ENCODE measurements at regions not wholly inside any gene's neighbourhood (a gene's known extent, or its start where the extent isn't known, plus 50 kb on each side); places are given as distances from the start of the nearest gene placed in this dataset.

DNA sequence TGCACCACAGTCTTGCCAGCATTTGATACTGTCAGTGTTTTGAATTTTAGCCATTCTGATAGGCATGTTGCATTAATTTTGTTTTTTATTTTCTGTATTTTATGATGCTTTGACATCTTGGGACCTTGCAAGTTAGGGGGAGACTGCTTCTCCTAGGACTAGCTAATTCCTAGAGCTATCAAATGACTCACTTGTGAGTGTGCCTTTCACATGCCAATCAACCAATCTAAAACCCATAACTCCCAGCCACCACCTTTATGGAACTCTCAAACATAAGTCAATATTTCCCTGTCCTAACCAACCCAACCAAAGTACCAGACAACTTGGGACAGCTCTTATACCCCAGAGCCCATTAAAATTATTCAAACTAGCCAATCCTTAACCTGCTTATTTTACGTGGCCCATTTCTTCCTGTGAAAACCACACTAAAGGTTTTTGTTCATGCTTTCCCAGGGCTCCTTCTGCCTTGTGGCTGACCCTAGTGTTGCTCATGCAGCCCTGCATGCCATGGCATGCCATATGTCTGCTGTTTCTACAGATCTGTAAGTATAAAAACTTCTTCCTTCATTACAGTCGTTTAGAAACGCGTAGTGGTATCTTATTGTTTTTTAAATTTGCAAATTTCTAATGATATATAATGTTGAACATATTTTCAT lies 230.1 kb downstream of the GPD2 start:
- DNase-seq (ENCODE audit: low spot score) (no peak), ATAC-seq (no peak), FAIRE-seq (no peak)
- POLR2A ChIA-PET: no interaction called here
- no TSS peak for BruUV-seq (replicated peaks)
- no peaks in the 10 kb centered on the region for H3K79me2 ChIP-seq (ENCODE audit: insufficient read depth, low read length)
- CTCF ChIA-PET (ENCODE audit: low intra/inter-chr PET ratio, low total read pairs): no interaction called here
- H3K4me3 ChIP-seq (replicated peaks in 1 of 3; ENCODE audit: insufficient read depth in 1 of 3, low read depth in 2 of 3, low read length in 3 of 3): no peak overlapping the region
- H3K36me3 ChIP-seq (replicated peaks in 1 of 2; ENCODE audit: control insufficient read depth in 1 of 2, insufficient read depth in 2 of 2, low read length in 2 of 2): no peaks in the 10 kb centered on the region
- no peaks in the 10 kb centered on the region for H3K4me1 ChIP-seq (ENCODE audit: insufficient read depth, low read length)
- peaks cover 57% of the 10 kb centered on the region for H3K9me3 ChIP-seq (ENCODE audit: low read length)
- in situ Hi-C loops (cut with HindIII; ENCODE audit: extremely low pct_ligation_motif_present, low pct_unique_long_range_greater_than_20kb): no loop called here
- no peaks in the 10 kb centered on the region for H3K27me3 ChIP-seq (ENCODE audit: control insufficient read depth in 1 of 2, insufficient read depth in 2 of 2, low read length in 2 of 2)
- intact Hi-C loops (cut with micrococcal nuclease; ENCODE audit: unreplicated experiment): no loop called here
- H2AFZ ChIP-seq (ENCODE audit: low read length): no peak overlapping the region
- no peak overlapping the region for H3K4me2 ChIP-seq (ENCODE audit: low read depth, low read length)
- WGBS (ENCODE audit: low lambda C conversion rate): 18% methylated on average over 4 of the region's 4 CpGs
- H3K9ac ChIP-seq (ENCODE audit: insufficient read depth, low read depth, low read length): no peak overlapping the region
- no peak for TF ChIP-seq ZSCAN5A (CRISPR knock-in tag; IDR thresholded peaks at IDR 0.05; ENCODE audit: borderline replicate concordance)
- TF ChIP-seq ZBED4 (CRISPR knock-in tag; IDR thresholded peaks at IDR 0.05; ENCODE audit: borderline replicate concordance): no peak
- no peak for TF ChIP-seq ZNF770 (CRISPR knock-in tag; IDR thresholded peaks at IDR 0.05)
- TF ChIP-seq ZNF605 (CRISPR knock-in tag; IDR thresholded peaks at IDR 0.05): no peak
- no peak for TF ChIP-seq DPF2 (CRISPR knock-in tag; IDR thresholded peaks at IDR 0.05; ENCODE audit: borderline replicate concordance, low read depth)
- no peak for TF ChIP-seq RNF2 (conservative IDR thresholded peaks at IDR 0.05; ENCODE audit: low read depth)
- TF ChIP-seq, protein P1, sequence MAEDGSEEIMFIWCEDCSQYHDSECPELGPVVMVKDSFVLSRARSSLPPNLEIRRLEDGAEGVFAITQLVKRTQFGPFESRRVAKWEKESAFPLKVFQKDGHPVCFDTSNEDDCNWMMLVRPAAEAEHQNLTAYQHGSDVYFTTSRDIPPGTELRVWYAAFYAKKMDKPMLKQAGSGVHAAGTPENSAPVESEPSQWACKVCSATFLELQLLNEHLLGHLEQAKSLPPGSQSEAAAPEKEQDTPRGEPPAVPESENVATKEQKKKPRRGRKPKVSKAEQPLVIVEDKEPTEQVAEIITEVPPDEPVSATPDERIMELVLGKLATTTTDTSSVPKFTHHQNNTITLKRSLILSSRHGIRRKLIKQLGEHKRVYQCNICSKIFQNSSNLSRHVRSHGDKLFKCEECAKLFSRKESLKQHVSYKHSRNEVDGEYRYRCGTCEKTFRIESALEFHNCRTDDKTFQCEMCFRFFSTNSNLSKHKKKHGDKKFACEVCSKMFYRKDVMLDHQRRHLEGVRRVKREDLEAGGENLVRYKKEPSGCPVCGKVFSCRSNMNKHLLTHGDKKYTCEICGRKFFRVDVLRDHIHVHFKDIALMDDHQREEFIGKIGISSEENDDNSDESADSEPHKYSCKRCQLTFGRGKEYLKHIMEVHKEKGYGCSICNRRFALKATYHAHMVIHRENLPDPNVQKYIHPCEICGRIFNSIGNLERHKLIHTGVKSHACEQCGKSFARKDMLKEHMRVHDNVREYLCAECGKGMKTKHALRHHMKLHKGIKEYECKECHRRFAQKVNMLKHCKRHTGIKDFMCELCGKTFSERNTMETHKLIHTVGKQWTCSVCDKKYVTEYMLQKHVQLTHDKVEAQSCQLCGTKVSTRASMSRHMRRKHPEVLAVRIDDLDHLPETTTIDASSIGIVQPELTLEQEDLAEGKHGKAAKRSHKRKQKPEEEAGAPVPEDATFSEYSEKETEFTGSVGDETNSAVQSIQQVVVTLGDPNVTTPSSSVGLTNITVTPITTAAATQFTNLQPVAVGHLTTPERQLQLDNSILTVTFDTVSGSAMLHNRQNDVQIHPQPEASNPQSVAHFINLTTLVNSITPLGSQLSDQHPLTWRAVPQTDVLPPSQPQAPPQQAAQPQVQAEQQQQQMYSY (CRISPR knock-in tag; IDR thresholded peaks at IDR 0.05): no peak
- no peaks in the 10 kb centered on the region for H4K20me1 ChIP-seq (ENCODE audit: insufficient read depth, low read length)
- H3K27ac ChIP-seq (ENCODE audit: extremely low read length, insufficient read depth, low read length): no peak overlapping the region

Data from HepG2 (cell line).